ENCODE measurements at regions not wholly inside any gene's neighbourhood (a gene's known extent, or its start where the extent isn't known, plus 50 kb on each side); places are given as distances from the start of the nearest gene placed in this dataset.

GRCh38 chr16:47956916-47957315 lies 198.9 kb downstream of the ABCC12 start:
- no peaks in the 10 kb centered on the region for H3K9me3 ChIP-seq (ENCODE audit: control insufficient read depth in 1 of 2, low read length in 2 of 2)
- no peak overlapping the region for H3K9ac ChIP-seq (ENCODE audit: low read depth in 1 of 2, low read length in 2 of 2)
- H3K27me3 ChIP-seq (ENCODE audit: control insufficient read depth in 1 of 2, insufficient read depth in 2 of 2, low read length in 2 of 2): no peaks in the 10 kb centered on the region
- H3K27ac ChIP-seq (ENCODE audit: low read depth, low read length): no peak overlapping the region
- no peaks in the 10 kb centered on the region for H3K4me1 ChIP-seq (ENCODE audit: control insufficient read depth in 1 of 2, insufficient read depth in 2 of 2, low read length in 2 of 2)
- H3K36me3 ChIP-seq (ENCODE audit: control insufficient read depth in 1 of 2, insufficient read depth in 2 of 2, low read length in 2 of 2): no peaks in the 10 kb centered on the region
- no peak overlapping the region for H3K4me3 ChIP-seq (ENCODE audit: low read depth in 1 of 2, low read length in 2 of 2)

- Histone ChIP-seq H3K36me3 (ENCODE audit: control insufficient read depth in 1 of 2, insufficient read depth in 2 of 2, low read length in 2 of 2) (no peaks in the 10 kb centered on the region), H3K4me3 (ENCODE audit: low read depth in 1 of 2, low read length in 2 of 2) (no peak overlapping the region), H3K27me3 (ENCODE audit: control insufficient read depth in 1 of 2, insufficient read depth in 2 of 2, low read length in 2 of 2) (no peaks in the 10 kb centered on the region), H3K27ac (ENCODE audit: low read depth, low read length) (no peak overlapping the region), H3K4me1 (ENCODE audit: control insufficient read depth in 1 of 2, insufficient read depth in 2 of 2, low read length in 2 of 2) (no peaks in the 10 kb centered on the region), H3K9ac (ENCODE audit: low read depth in 1 of 2, low read length in 2 of 2) (no peak overlapping the region), H3K9me3 (ENCODE audit: control insufficient read depth in 1 of 2, low read length in 2 of 2) (no peaks in the 10 kb centered on the region)
Measured at GRCh38 chr16:47949714-47950113, 206.1 kb downstream of the ABCC12 start.

- Histone ChIP-seq H3K27me3 (ENCODE audit: control insufficient read depth in 1 of 2, insufficient read depth in 2 of 2, low read length in 2 of 2) (no peaks in the 10 kb centered on the region), H3K36me3 (ENCODE audit: control insufficient read depth in 1 of 2, insufficient read depth in 2 of 2, low read length in 2 of 2) (no peaks in the 10 kb centered on the region), H3K27ac (ENCODE audit: low read depth, low read length) (no peak overlapping the region), H3K9me3 (ENCODE audit: control insufficient read depth in 1 of 2, low read length in 2 of 2) (no peaks in the 10 kb centered on the region), H3K9ac (ENCODE audit: low read depth in 1 of 2, low read length in 2 of 2) (no peak overlapping the region), H3K4me3 (ENCODE audit: low read depth in 1 of 2, low read length in 2 of 2) (no peak overlapping the region), H3K4me1 (ENCODE audit: control insufficient read depth in 1 of 2, insufficient read depth in 2 of 2, low read length in 2 of 2) (no peaks in the 10 kb centered on the region)
Measured at GRCh38 chr16:47949276-47949675, 206.5 kb downstream of the ABCC12 start.

GRCh38 chr16:47947723-47948122 lies 208.1 kb downstream of the ABCC12 start:
- no peak overlapping the region for H3K9ac ChIP-seq (ENCODE audit: low read depth in 1 of 2, low read length in 2 of 2)
- no peaks in the 10 kb centered on the region for H3K27me3 ChIP-seq (ENCODE audit: control insufficient read depth in 1 of 2, insufficient read depth in 2 of 2, low read length in 2 of 2)
- H3K4me1 ChIP-seq (ENCODE audit: control insufficient read depth in 1 of 2, insufficient read depth in 2 of 2, low read length in 2 of 2): no peaks in the 10 kb centered on the region
- H3K4me3 ChIP-seq (ENCODE audit: low read depth in 1 of 2, low read length in 2 of 2): no peak overlapping the region
- no peaks in the 10 kb centered on the region for H3K9me3 ChIP-seq (ENCODE audit: control insufficient read depth in 1 of 2, low read length in 2 of 2)
- H3K36me3 ChIP-seq (ENCODE audit: control insufficient read depth in 1 of 2, insufficient read depth in 2 of 2, low read length in 2 of 2): no peaks in the 10 kb centered on the region
- no peak overlapping the region for H3K27ac ChIP-seq (ENCODE audit: low read depth, low read length)

- H3K9ac ChIP-seq (ENCODE audit: low read depth in 1 of 2, low read length in 2 of 2): no peak overlapping the region
- H3K27ac ChIP-seq (ENCODE audit: low read depth, low read length): no peak overlapping the region
- no peak overlapping the region for H3K4me3 ChIP-seq (ENCODE audit: low read depth in 1 of 2, low read length in 2 of 2)
- no peaks in the 10 kb centered on the region for H3K36me3 ChIP-seq (ENCODE audit: control insufficient read depth in 1 of 2, insufficient read depth in 2 of 2, low read length in 2 of 2)
- no peaks in the 10 kb centered on the region for H3K9me3 ChIP-seq (ENCODE audit: control insufficient read depth in 1 of 2, low read length in 2 of 2)
- H3K4me1 ChIP-seq (ENCODE audit: control insufficient read depth in 1 of 2, insufficient read depth in 2 of 2, low read length in 2 of 2): no peaks in the 10 kb centered on the region
- H3K27me3 ChIP-seq (ENCODE audit: control insufficient read depth in 1 of 2, insufficient read depth in 2 of 2, low read length in 2 of 2): no peaks in the 10 kb centered on the region
Measured at GRCh38 chr16:47946092-47946491, 209.7 kb downstream of the ABCC12 start.

GRCh38 chr16:47944589-47944988 lies 211.2 kb downstream of the ABCC12 start:
- no peaks in the 10 kb centered on the region for H3K27me3 ChIP-seq (ENCODE audit: control insufficient read depth in 1 of 2, insufficient read depth in 2 of 2, low read length in 2 of 2)
- H3K9ac ChIP-seq (ENCODE audit: low read depth in 1 of 2, low read length in 2 of 2): no peak overlapping the region
- no peak overlapping the region for H3K27ac ChIP-seq (ENCODE audit: low read depth, low read length)
- H3K9me3 ChIP-seq (ENCODE audit: control insufficient read depth in 1 of 2, low read length in 2 of 2): no peaks in the 10 kb centered on the region
- no peak overlapping the region for H3K4me3 ChIP-seq (ENCODE audit: low read depth in 1 of 2, low read length in 2 of 2)
- no peaks in the 10 kb centered on the region for H3K36me3 ChIP-seq (ENCODE audit: control insufficient read depth in 1 of 2, insufficient read depth in 2 of 2, low read length in 2 of 2)
- no peaks in the 10 kb centered on the region for H3K4me1 ChIP-seq (ENCODE audit: control insufficient read depth in 1 of 2, insufficient read depth in 2 of 2, low read length in 2 of 2)

- H3K27ac ChIP-seq (ENCODE audit: low read depth, low read length): no peak overlapping the region
- H3K27me3 ChIP-seq (ENCODE audit: control insufficient read depth in 1 of 2, insufficient read depth in 2 of 2, low read length in 2 of 2): no peaks in the 10 kb centered on the region
- H3K9me3 ChIP-seq (ENCODE audit: control insufficient read depth in 1 of 2, low read length in 2 of 2): no peaks in the 10 kb centered on the region
- H3K36me3 ChIP-seq (ENCODE audit: control insufficient read depth in 1 of 2, insufficient read depth in 2 of 2, low read length in 2 of 2): no peaks in the 10 kb centered on the region
- no peak overlapping the region for H3K4me3 ChIP-seq (ENCODE audit: low read depth in 1 of 2, low read length in 2 of 2)
- no peak overlapping the region for H3K9ac ChIP-seq (ENCODE audit: low read depth in 1 of 2, low read length in 2 of 2)
- H3K4me1 ChIP-seq (ENCODE audit: control insufficient read depth in 1 of 2, insufficient read depth in 2 of 2, low read length in 2 of 2): no peaks in the 10 kb centered on the region
Measured at GRCh38 chr16:47943235-47943634, 212.6 kb downstream of the ABCC12 start.

- H3K27me3 ChIP-seq (ENCODE audit: control insufficient read depth in 1 of 2, insufficient read depth in 2 of 2, low read length in 2 of 2): no peaks in the 10 kb centered on the region
- no peak overlapping the region for H3K27ac ChIP-seq (ENCODE audit: low read depth, low read length)
- no peak overlapping the region for H3K9ac ChIP-seq (ENCODE audit: low read depth in 1 of 2, low read length in 2 of 2)
- no peak overlapping the region for H3K4me3 ChIP-seq (ENCODE audit: low read depth in 1 of 2, low read length in 2 of 2)
- H3K4me1 ChIP-seq (ENCODE audit: control insufficient read depth in 1 of 2, insufficient read depth in 2 of 2, low read length in 2 of 2): no peaks in the 10 kb centered on the region
- no peaks in the 10 kb centered on the region for H3K9me3 ChIP-seq (ENCODE audit: control insufficient read depth in 1 of 2, low read length in 2 of 2)
- H3K36me3 ChIP-seq (ENCODE audit: control insufficient read depth in 1 of 2, insufficient read depth in 2 of 2, low read length in 2 of 2): no peaks in the 10 kb centered on the region
Measured at GRCh38 chr16:47940466-47940865, 215.3 kb downstream of the ABCC12 start.

GRCh38 chr16:47939680-47940079 lies 216.1 kb downstream of the ABCC12 start:
- H3K9me3 ChIP-seq (ENCODE audit: control insufficient read depth in 1 of 2, low read length in 2 of 2): no peaks in the 10 kb centered on the region
- no peak overlapping the region for H3K9ac ChIP-seq (ENCODE audit: low read depth in 1 of 2, low read length in 2 of 2)
- no peaks in the 10 kb centered on the region for H3K27me3 ChIP-seq (ENCODE audit: control insufficient read depth in 1 of 2, insufficient read depth in 2 of 2, low read length in 2 of 2)
- H3K36me3 ChIP-seq (ENCODE audit: control insufficient read depth in 1 of 2, insufficient read depth in 2 of 2, low read length in 2 of 2): no peaks in the 10 kb centered on the region
- H3K4me1 ChIP-seq (ENCODE audit: control insufficient read depth in 1 of 2, insufficient read depth in 2 of 2, low read length in 2 of 2): no peaks in the 10 kb centered on the region
- H3K4me3 ChIP-seq (ENCODE audit: low read depth in 1 of 2, low read length in 2 of 2): no peak overlapping the region
- H3K27ac ChIP-seq (ENCODE audit: low read depth, low read length): no peak overlapping the region

GRCh38 chr16:47938272-47938671 lies 217.5 kb downstream of the ABCC12 start:
- Histone ChIP-seq H3K9ac (ENCODE audit: low read depth in 1 of 2, low read length in 2 of 2) (no peak overlapping the region), H3K4me1 (ENCODE audit: control insufficient read depth in 1 of 2, insufficient read depth in 2 of 2, low read length in 2 of 2) (no peaks in the 10 kb centered on the region), H3K9me3 (ENCODE audit: control insufficient read depth in 1 of 2, low read length in 2 of 2) (no peaks in the 10 kb centered on the region), H3K4me3 (ENCODE audit: low read depth in 1 of 2, low read length in 2 of 2) (no peak overlapping the region), H3K27me3 (ENCODE audit: control insufficient read depth in 1 of 2, insufficient read depth in 2 of 2, low read length in 2 of 2) (no peaks in the 10 kb centered on the region), H3K27ac (ENCODE audit: low read depth, low read length) (no peak overlapping the region), H3K36me3 (ENCODE audit: control insufficient read depth in 1 of 2, insufficient read depth in 2 of 2, low read length in 2 of 2) (no peaks in the 10 kb centered on the region)

GRCh38 chr16:47928008-47928407 lies 227.8 kb downstream of the ABCC12 start:
- no peak overlapping the region for H3K9ac ChIP-seq (ENCODE audit: low read depth in 1 of 2, low read length in 2 of 2)
- H3K9me3 ChIP-seq (ENCODE audit: control insufficient read depth in 1 of 2, low read length in 2 of 2): no peaks in the 10 kb centered on the region
- H3K27ac ChIP-seq (ENCODE audit: low read depth, low read length): no peak overlapping the region
- no peaks in the 10 kb centered on the region for H3K27me3 ChIP-seq (ENCODE audit: control insufficient read depth in 1 of 2, insufficient read depth in 2 of 2, low read length in 2 of 2)
- no peak overlapping the region for H3K4me3 ChIP-seq (ENCODE audit: low read depth in 1 of 2, low read length in 2 of 2)
- no peaks in the 10 kb centered on the region for H3K4me1 ChIP-seq (ENCODE audit: control insufficient read depth in 1 of 2, insufficient read depth in 2 of 2, low read length in 2 of 2)
- no peaks in the 10 kb centered on the region for H3K36me3 ChIP-seq (ENCODE audit: control insufficient read depth in 1 of 2, insufficient read depth in 2 of 2, low read length in 2 of 2)

All from duodenal mucosa (tissue), 2 donors.